NCI-H748 (cell line): ENCODE measurements at regions not wholly inside any gene's neighbourhood (a gene's known extent, or its start where the extent isn't known, plus 50 kb on each side); places are given as distances from the start of the nearest gene placed in this dataset.

Source experiments
- DNase-seq: peaks from one replicate; lab custom pipeline; 2025; ENCODE audit not compliant: unreplicated experiment; lab: John Stamatoyannopoulos, UW

GRCh38 chr6:132972971-132973370, 158.6 kb downstream of the RPS12 start:
- peak; percentile 27 for DNase-seq

- DNase-seq, result peak; percentile 96
Measured at GRCh38 chr6:132973514-132973993, 159.2 kb downstream of the RPS12 start.

- DNase-seq, result no peak
Measured at GRCh38 chr6:132974122-132974521, 159.8 kb downstream of the RPS12 start.

GRCh38 chr6:132977413-132977812, 163.0 kb downstream of the RPS12 start:
- DNase-seq, result no peak

- DNase-seq, result no peak
Measured at GRCh38 chr6:132978685-132979084, 164.3 kb downstream of the RPS12 start.

GRCh38 chr6:132993738-132994137, 179.4 kb downstream of the RPS12 start:
- no peak for DNase-seq

- DNase-seq, result no peak
Measured at GRCh38 chr6:132995009-132995408, 180.6 kb downstream of the RPS12 start.

GRCh38 chr6:132995432-132995831, 181.1 kb downstream of the RPS12 start:
- DNase-seq, result no peak

- no peak for DNase-seq
Measured at GRCh38 chr6:132998418-132998817, 184.0 kb downstream of the RPS12 start.

GRCh38 chr6:133001040-133001565, 186.7 kb downstream of the RPS12 start:
- no peak for DNase-seq

GRCh38 chr6:133004304-133004884, 190.0 kb downstream of the RPS12 start:
- no peak for DNase-seq

- DNase-seq, result no peak
Measured at GRCh38 chr6:133012774-133013173, 198.4 kb downstream of the RPS12 start.

GRCh38 chr6:133016631-133017030, 202.3 kb downstream of the RPS12 start:
- DNase-seq, result no peak

- no peak for DNase-seq
Measured at GRCh38 chr6:133017581-133017980, 203.2 kb downstream of the RPS12 start.

GRCh38 chr6:133026705-133027104, 212.3 kb downstream of the RPS12 start:
- DNase-seq, result no peak

- no peak for DNase-seq
Measured at GRCh38 chr6:133033263-133033662, 207.9 kb upstream of the EYA4 start.

- DNase-seq, result peak; percentile 78
Measured at GRCh38 chr6:133034509-133035206, 206.5 kb upstream of the EYA4 start.

GRCh38 chr6:133040094-133040802, 200.9 kb upstream of the EYA4 start:
- DNase-seq, result peak; percentile 23

GRCh38 chr6:133040803-133041419, 200.2 kb upstream of the EYA4 start:
- no peak for DNase-seq

GRCh38 chr6:133042550-133043120, 198.5 kb upstream of the EYA4 start:
- DNase-seq, result no peak

GRCh38 chr6:133046576-133046975, 194.6 kb upstream of the EYA4 start:
- no peak for DNase-seq
